ENCODE measurements at regions not wholly inside any gene's neighbourhood (a gene's known extent, or its start where the extent isn't known, plus 50 kb on each side); places are given as distances from the start of the nearest gene placed in this dataset.

DNA sequence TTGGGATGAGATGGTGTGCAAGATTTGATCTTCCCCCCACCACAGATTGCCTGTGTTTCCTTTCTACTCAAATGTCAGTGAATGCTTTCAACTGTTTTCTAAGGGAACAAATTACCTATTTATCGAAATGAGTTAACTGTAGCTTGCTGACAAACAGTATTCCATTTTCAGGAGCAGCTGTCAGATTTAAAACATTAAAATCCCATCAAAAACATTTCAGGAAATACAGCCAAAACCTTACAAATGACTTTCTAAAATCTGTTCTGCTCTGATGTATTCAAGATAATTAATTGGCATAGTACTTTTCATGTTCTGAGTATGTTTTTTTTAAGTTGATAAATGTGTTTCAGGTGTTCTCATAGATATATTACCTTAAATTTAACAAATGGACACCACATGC lies 158.0 kb upstream of the DMRTA1 start:
- DNase-seq: no peak

DNA sequence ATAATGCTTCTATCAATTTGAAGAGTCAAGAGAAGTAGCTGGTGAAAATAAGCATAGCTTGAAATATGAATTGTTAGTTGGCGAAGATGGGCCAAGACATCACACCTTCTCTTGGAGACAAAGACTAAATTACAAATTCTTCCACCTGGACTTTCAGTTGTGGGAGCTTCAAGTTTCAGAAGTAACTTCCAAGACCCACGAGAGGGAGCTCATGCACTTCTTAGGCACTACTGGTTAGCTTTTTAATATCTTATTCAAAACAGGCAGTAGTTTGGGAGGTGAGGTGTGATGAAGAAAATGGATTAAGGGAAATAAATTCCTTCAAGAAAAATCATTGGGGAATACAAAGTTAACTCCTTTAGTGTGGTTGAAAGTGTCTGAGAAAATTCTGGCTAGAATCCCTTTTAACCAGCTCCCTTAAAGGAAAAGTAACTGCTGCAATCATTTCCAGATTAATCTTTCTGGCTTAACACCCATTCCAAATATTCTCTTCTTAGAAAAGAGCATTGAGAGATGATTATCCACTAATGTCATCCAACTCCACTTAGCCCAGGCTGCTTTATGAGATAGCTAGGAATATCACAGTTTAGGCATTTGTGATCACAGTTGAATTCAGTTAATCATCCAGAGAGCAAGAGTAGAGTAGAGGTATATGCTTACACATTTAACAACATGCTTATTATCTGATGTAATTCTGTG lies 139.5 kb upstream of the DMRTA1 start:
- DNase-seq: peak in 1 of 5 donors; percentile 8

DNA sequence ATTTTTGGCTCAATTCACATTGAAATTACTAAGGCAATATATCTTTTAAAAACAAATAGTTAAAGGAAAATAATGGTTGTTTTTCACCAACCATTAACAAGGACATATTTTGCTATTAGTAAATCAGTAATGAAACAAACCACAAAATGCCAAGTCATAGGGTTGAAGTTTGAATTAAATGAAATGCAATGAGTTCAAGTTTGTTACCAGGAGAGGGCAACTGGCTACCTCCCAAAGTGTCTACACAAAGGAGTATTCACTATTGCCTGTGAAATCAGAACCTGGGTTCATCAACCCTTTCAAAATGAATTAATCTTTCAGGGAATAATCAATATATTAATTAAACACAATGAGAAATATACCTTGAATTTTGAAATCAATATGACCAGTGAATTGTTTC lies 138.4 kb upstream of the DMRTA1 start:
- no peak for DNase-seq

DNA sequence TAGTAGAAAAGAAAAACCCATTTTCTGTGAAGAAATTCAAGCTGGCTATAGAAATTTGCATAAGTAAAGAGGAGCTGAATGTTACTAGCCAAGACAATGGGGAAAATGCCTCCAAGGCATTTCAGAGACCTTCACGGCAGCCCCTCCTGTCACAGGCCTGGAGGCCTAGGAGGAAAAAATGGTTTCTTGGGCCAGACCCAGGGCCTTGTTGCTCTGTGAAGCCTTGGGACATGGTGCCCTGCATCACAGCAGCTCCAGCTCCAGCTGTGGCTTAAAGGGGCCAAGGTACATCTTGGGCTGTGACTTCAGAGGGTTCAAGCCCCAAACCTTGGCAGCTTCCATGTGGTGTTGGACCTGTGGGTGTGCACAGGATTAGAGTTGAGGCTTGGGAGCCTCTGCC lies 130.0 kb upstream of the DMRTA1 start:
- no peak for DNase-seq

DNA sequence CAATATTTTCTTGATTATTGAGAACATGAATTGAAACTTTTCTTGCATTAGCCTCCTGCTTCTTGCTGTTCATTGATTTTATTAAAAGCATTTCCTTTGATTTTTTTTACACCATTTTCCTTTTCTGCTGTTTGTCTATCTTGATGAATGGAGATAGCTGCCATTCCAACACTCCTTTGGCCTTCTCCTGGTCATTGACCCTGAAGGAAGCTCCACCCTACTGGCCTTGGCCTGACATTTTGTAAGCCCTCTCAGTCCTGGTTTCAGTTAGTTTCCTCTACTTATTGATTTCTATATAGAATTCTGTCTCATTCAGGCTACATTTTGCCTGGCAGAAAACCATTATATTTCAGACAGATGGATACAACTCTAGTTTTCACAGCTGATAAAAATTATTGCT lies 115.1 kb upstream of the DMRTA1 start:
- no peak for DNase-seq

DNA sequence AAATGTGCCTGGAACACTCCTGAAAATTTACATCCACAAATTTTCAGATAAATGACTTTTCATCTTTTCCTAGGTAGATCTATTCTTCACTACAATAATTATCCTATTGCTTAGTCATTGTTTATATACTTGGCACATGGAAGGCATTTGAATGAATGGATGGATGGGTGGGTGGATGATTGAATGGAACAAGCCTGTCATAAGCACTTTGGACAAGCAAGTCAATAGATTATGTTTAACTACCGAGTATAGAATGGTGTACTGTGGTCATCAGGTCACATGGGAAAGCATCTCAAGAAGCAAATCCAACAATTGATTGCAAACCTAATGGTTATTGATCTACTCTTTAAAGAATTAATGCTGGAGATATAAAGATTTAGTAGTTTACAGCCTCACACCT lies 114.4 kb upstream of the DMRTA1 start:
- DNase-seq: no peak

DNA sequence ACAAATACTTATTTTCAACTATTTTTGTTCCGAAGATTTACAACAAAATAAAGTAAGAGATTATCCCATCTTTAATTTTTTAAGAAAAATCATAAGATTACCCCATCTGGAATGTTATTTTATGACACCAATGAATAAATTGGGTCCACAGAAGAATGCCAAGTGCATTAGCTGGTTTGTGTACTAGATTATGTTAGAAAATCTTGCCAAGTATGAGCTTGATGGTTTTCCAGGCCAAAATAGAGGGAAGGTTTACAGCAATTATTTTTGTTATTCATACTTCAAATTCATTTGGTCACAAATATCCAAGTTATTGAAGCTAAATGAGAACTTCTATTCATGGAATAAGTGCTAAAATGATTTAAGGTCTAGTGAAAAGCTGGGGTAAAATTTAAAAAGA lies 109.4 kb upstream of the DMRTA1 start:
- no peak for DNase-seq

DNA sequence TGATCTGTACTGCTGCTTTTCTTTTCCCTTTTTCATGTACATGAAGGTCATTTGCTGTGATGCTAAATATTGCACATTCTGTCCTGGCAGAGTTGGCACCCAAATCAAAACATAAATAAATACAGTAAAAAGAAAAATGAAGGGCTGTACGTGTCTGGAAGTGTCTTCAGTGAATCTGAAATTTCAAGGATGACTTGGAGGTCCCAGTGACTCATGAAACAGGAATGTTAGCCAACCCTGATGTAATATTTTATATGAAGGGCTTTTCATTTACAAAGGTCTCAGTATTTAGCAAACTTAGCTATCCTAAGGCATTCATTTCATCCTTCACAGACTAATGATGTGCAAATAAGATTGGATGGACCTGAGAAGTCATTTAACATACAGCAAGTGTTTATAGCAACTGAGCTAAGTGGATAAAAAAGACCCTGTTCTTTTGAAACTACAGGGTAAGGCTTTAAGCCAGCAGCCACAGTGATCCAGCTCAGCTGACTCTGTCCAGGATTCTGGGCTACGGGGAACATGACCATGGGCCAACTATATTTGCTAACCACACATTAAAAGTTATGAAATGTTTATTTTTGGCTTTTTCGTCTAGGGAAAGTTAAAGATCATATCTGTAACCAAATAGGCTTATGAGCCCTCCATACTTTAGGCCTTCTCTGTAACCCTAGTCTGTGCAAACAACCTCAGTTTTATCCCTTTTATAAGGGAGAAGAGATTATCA lies 104.0 kb upstream of the DMRTA1 start:
- no peak for DNase-seq

DNA sequence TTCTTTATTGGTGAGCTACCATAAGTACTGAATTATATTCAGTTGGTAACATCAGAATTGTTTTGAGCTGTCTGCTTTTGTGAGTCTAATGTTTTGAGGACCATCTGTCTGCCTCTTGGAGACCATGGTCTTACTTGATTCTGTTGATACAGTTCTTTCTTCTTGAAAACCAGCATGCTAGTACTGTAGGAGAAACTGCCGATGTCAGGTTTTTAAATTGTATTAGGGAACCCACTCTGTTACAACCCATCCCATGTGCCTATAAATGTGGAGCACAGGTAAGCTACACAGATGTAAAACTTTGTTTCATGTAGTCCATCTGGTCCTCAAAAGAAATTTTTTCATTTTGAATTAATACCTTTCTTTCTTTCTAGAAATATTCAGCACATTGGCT lies 103.4 kb upstream of the DMRTA1 start:
- DNase-seq: no peak

DNA sequence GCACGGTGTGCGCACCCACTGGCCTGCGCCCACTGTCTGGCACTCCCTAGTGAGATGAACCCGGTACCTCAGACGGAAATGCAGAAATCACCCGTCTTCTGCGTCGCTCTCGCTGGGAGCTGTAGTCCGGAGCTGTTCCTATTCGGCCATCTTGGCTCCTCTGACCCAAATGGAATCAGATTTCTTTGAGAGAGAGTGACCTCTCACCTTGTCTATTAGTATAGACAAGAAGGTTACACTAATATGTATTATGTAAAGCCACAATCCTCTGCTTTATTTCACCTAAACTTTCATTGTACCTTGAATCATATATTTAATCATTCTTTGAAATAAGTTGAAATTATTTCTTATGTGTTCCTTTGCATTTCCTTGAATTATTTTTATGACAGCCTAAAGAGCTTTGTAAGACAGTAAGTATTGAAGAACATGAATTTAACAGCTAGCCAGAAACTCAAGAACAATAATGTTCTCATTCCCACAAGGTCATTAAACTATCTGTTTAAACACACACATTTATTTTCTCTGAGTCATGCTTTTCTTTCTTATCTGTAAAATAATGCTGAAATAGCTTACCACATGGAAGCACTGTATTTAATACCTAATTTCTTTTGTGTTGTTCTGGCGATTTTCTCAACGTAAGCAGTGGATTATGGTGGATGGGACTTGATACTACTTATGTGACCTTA lies 91.8 kb upstream of the DMRTA1 start:
- no peak for DNase-seq

DNA sequence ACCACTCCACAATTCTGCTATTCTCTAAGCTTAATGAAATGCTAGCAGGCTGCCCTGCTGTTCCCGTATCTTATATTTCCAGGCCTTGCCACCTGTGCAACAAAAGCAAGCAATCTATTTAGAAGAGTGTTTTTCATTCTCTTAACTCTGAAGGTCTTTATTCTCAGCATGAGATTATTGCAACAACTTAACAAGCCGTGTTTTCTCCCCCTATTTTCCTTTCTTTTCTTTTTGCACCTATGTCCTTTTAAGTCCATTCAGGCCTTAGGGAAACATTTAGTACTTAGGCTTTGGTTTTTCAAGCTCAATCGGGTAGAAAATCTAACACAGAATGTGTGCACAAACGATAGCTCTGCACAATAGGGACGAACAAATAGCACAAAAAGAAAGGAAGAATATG lies 89.6 kb upstream of the DMRTA1 start:
- DNase-seq: no peak

DNA sequence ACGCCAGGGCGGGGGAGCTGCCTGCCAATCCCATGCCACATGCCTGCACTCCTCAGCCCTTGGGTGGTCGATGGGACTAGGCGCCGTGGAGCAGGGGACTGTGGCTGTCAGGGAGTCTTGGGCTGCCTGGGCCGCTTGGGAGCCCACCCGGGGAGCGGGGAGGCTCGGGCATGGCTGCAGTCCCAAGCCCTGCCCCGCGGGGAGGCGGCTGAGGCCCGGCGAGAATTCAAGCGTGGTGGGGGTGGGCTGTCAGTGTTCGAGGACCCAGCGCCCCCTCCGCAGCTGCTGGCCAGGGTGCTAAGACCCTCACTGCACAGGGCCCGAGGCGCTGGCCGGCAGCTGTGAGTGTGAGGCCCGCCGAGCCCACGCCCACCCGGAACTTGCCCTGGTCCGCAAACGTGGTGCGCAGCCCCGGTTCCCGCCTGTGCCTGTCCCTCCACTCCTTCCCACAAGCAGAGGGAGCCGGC lies 83.2 kb upstream of the DMRTA1 start:
- no peak for DNase-seq

DNA sequence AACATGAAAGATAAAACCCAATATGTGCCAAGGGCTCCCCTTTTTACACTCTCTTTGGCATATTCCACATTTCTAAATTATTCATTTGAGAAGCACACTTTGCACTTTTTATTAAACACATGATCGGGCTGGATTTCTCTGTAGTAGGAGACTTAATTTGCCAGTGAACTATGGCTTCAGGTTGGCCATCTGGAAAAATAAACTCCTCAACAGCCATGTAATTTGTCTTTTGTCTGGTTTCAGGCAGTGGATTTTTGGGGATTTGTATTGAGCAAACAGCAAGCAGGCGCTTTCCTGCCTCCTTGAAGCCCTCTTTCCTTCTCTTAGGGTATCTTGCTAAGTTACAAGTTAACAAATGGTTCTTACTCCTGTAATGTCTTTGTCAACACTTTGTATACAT lies 73.0 kb upstream of the DMRTA1 start:
- no peak for DNase-seq

DNA sequence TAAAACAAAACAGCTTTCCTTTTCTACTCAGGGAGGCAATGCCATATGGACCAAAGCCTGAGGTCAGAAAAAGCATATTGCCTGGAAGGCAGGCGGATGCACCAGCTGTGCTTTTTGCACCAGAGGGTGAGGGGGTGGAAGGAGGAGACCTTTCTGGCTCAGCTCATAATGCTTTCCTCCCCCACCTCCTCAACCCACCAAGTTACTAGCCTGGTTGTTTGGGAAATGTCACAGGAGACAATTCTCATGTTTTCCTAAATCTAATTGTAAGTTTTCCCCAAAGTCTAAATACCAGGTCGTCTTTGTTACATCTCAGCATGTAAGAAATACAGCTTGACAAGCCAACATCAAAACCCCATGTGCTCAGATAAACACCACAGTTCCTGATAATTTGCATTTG lies 72.6 kb upstream of the DMRTA1 start:
- DNase-seq: no peak

DNA sequence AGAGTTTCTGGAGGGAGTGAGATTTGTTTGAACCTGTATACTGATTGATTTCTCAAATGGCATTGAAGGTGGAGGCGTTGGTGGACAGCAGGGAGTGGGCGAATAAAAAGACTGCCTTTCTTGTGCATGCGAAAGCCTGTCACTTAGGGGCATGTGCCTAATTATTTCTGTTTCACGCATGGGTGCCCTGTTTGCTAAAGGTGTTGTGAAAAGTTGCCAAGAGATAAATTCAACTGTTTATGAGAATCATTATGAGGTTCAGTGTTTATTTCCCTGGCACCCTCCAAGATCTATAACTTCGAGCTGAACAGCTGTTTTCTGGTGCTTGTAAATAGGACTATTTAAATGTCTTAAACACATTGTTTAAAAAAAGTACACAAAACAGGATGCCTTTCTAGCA lies 67.4 kb upstream of the DMRTA1 start:
- DNase-seq: no peak

DNA sequence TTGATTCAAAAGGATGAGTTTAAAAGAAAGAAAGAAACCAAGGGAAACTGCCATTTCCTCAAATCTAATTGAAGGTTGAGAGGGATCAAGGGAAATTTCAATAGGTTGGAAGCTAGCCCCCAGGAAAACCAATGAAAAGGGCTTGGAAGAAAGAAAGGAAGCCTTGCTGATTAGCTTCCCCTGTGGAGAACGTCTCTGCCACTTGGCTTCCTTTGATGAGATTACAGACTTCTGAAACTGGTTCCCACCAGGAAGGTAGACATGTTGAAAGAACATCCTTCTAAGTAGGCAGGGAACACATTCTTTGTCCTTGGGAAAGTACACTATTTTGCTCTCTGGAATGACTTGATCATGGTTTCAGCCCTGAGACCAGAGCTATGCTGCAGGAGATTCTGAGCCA lies 65.5 kb upstream of the DMRTA1 start:
- no peak for DNase-seq

DNA sequence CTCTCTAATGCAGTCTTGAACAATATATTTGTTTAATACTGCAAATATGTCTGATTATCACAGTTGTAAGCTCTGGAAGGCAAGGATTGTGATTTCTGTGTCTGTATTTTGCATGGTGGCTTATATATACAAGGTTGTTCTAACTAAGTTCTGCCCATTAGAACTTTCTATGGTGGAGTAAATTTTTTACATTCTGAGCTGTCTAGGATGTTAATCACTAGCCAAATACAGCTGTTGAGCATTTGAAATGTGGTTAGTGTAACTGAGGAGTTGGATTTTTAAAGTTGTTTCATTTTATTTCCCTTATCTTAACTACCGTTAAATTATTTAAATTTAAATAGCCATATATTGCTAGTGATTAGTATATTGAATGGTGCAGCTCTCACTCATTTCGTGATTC lies 64.3 kb upstream of the DMRTA1 start:
- no peak for DNase-seq

DNA sequence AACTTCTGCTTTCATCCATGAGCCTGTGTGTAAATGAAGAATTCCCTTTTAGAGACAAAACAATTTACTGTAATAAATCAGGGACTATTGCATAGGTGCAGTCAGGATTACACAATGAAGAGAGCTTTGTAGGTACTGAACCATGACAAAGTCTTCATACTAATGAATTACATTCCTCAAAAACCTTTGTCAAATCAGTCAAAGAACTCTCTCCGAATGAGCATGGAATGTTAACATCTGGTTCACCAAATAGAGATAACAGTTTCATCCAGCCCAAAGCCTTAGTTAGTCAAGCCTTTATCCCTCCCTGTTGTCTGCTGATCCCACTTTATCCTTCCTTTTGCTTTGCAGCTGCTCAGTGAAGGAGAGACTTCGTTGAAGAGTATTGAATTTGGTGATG lies 62.9 kb upstream of the DMRTA1 start:
- no peak for DNase-seq

DNA sequence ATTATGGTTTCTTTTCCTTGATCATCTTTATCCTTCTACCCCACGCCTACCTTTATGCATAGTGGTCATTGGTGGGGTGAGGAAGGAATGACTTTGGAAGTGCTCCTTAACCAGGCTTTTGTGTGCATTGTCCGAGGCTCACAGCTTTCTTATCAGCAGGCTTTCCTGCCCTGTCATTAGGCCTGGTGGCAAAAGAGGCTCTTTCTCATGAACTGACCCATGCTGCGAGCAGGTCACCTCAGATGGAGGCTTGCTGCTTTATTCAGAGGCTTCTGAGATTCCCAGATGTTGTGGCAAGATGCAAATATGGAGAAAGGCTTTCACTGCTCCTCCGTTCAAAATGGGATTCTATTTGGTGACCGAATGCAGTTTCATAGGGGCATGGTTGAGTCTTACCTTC lies 57.4 kb upstream of the DMRTA1 start:
- DNase-seq: no peak

DNA sequence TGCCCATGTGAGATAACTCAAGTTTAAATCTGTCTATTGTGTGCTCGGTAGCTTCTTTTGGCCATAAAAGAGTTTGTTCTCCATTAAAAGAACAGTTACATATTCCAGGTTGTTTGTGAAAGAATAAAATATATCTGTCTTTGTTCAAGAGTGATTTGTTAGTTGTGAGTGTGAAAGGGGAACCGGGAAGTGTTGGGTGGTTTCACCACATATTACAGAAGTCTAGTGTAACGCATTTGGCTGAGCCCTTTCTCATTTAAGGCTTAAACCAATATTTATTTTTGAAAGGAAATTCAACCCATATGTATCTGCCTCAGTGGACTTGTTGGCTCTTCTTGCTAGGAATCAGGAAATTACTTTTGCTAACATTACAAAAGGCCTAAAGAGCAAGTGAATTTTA lies 54.1 kb upstream of the DMRTA1 start:
- DNase-seq: no peak

DNA sequence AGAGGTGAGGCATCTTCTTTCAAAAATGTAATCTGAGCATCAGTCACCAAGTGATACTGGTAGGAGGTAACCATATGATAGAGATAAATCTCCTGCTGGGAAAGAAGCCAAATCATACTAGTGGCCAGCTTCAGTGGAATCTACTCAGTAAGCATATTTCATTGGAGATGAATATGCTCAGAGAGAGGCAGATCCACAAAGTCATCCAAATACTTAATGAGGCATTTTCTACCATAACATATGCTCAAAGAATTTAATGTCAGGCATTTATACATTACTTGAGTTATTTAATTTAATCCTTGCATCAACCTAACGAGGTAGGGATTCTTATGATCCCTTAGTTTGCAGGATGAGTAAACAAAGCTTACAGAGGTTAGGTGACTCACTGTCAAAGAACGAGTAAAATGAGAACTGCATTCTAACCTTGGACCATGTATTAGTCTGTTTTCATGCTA lies 50.9 kb upstream of the DMRTA1 start:
- DNase-seq: no peak
